NCI-H187 (cell line): ENCODE measurements at regions not wholly inside any gene's neighbourhood (a gene's known extent, or its start where the extent isn't known, plus 50 kb on each side); places are given as distances from the start of the nearest gene placed in this dataset.
"Not testable (repeated sequence)": the region's sequence is repeated elsewhere in the genome, so short reads cannot be mapped to it uniquely, and the experiment has no call there.

Experiments
- DNase-seq, 2 experiments: peaks; one replicate each; lab custom pipeline; 2025; lab: John Stamatoyannopoulos, UW

GRCh38 chr5:34447424-34447823 lies 208.7 kb upstream of the RAI14 start:
- no peak for DNase-seq

DNA sequence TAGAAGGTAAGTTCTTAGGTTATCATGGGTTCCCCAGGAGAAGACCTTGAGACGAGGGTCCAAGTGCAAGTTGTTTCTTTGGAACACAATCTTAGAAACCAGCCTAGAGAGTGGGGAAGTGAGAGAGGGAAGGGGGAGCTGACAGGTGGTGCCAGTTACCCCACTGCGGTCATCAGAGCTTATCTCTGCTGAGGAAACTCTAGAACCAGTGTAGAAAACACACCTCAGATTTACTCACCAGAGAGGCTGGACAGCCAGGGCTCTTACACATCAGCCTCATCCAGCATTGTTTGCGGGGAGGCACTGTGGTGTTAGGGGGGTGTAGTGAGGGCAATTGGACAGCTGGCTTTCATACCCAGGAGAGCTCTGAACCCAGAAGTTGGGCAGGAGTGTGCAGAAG lies 206.5 kb upstream of the RAI14 start:
- no peak for DNase-seq

GRCh38 chr5:34450338-34450737 lies 205.8 kb upstream of the RAI14 start:
- DNase-seq = no peak

GRCh38 chr5:34452170-34452828 lies 203.8 kb upstream of the RAI14 start:
- no peak for DNase-seq

GRCh38 chr5:34455098-34455497 lies 201.0 kb upstream of the RAI14 start:
- DNase-seq = no peak

DNA sequence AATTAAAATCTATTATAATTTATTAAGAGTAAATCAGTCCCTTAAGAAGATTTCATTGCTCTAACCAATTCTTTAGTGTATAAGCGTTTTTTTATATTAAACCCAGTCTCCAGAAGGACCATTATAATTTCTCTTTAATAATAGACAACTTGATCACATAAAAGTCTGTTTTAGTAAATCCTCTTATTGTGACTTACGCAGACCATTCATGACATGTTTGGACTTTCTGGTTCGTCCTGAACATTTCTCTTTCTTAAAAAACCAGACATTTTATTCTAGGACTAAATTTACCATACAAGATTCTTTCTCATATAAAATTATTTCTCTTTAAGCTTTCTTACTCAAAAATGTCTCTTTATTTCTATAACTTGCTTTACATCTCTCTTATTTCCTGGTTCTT lies 196.2 kb upstream of the RAI14 start:
- DNase-seq = no peak

DNA sequence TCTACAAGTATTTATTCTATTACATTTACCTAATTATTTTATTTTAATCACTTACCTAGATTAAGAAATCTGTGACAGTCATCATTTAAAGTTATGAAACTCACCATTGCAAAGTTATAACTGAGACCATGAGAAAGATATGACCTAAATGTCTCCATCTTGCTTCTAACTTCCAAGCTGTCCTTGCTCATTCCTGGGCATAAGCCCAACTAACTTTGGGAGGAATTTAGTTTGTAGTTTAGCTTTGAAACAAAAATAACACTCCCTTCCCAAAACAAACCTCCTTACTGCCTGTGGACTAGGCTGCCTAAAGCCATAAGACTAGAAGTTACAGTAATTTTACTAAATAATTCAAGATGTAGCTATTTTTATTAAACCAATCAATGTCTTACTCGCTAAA lies 195.6 kb upstream of the RAI14 start:
- no peak for DNase-seq

- no peak for DNase-seq
Measured at GRCh38 chr5:34464829-34465228, 191.3 kb upstream of the RAI14 start.

DNA sequence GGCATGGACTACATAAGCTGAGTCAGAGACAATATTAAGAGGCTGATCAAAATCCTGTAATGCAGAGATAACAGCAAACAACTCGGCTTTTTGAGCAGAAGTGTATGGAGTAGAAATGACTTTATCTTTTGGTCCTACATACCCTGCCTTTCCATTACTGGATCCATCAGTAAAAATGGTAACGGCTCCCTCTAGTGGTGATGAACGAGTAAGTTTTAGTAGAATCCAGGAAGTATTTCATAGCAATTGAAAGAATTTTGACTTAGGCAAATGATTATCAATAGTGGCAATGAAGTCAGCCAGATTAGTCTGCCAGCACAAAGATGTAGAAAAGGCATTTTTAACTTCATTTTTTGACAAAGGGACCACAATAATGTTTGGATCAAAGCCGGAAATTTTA lies 190.8 kb upstream of the RAI14 start:
- DNase-seq = peak in 1 of 2 experiments; percentile 40

- DNase-seq = not testable (repeated sequence)
Measured at GRCh38 chr5:34466519-34467388, 189.4 kb upstream of the RAI14 start.

GRCh38 chr5:34467436-34467835 lies 188.7 kb upstream of the RAI14 start:
- no peak for DNase-seq

DNA sequence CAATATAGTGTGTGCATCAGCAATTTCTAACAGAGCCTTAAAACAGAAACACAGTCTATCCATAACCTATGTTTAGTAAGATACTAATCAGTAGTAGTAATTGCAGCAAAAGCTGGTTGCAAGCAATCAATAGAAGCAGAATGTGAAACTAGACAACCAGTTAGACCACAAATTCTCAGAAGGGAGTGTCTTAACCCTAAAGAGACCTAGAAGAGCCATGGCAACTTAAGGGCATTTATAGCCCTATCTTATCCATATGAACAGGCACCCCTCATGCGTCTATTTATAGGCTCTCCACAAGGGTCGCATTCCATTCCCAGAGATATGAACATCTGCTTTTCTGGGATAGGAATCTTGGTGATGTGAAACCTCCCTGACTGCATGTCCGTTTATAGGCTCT lies 188.1 kb upstream of the RAI14 start:
- DNase-seq = not testable (repeated sequence)

DNA sequence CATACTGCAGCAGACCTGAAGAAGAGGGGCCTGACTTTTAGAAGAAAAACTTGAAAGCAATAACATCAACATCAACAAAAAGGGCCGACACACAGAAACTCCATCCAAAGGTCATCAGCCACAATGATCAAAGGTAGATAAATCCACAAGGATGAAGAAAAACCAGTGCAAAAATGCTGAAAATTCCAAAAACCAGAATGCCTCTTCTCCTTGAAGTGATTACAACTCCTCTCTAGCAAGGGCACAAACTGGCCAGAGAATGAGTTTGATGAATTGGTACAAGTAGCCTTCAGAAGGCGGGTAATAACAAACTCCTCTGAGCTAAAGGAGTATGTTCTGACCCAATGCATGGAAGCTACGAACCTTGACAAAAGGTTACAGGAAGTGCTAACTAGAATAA lies 186.2 kb upstream of the RAI14 start:
- DNase-seq = no peak

- peak in 1 of 2 experiments; percentile 34 for DNase-seq
Measured at GRCh38 chr5:34474573-34475021, 181.5 kb upstream of the RAI14 start.

DNA sequence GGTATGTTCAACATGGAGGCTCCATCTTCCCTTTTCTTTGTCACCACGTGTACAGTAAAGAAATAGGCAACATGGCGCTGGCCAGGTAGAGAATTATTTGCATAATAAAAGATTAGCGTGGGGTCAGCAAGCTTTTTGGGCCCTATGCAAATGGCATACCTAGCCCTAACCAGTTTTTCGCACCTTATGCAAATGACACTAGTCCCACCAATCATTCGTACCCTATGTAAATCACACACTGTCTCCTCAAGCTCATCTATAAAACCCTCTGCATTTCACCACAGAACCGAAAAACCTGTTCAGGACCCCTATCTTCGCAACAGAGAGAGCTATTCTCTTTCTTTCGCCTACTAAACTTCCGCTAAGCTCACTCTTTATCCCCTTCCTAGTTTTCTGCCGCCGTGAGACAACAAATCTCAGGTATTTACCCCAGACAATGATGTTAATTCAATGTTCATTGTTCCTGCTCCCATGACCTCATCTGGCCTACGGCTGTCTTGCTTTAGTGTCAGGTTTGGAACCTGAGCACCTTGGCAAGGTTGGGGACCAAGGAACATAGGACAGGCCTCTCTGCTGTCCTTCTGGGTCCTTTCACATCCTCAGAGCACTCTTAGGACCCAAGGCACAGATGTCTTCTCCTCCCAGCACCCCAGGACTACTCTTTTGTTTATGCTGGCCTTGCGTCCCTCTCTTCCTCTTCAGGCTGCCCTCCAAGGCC lies 180.7 kb upstream of the RAI14 start:
- DNase-seq = no peak

DNA sequence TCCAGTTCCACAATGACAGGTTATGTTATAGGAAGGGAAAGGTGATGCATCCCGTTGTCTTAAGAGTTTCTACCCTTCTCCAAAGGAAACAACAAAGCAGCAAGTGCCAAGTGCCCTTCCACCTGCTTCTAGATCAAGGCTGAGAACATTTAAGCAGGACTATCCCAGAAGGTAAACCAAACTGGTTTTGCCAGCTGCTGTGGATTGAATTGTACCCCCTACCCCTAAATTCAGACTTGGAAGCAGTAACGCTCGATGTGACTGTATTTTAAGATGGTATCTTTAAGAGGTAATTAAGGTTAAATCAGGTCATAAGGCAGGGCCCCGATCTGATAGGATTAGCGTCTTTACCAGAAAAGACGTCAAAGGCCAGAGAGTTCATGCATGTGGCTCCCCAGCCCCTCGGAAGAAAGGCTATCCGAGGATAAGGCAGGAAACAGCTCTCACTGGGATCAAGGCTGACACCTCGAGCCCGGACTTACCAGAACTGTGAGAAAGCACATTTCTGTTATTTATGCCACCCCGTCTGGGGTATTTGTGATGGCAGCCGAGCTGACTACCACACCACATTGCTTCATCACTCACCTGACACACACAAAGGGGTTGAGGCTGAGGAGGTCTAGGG lies 179.1 kb upstream of the RAI14 start:
- no peak for DNase-seq

- no peak for DNase-seq
Measured at GRCh38 chr5:34480810-34481528, 175.2 kb upstream of the RAI14 start.

DNA sequence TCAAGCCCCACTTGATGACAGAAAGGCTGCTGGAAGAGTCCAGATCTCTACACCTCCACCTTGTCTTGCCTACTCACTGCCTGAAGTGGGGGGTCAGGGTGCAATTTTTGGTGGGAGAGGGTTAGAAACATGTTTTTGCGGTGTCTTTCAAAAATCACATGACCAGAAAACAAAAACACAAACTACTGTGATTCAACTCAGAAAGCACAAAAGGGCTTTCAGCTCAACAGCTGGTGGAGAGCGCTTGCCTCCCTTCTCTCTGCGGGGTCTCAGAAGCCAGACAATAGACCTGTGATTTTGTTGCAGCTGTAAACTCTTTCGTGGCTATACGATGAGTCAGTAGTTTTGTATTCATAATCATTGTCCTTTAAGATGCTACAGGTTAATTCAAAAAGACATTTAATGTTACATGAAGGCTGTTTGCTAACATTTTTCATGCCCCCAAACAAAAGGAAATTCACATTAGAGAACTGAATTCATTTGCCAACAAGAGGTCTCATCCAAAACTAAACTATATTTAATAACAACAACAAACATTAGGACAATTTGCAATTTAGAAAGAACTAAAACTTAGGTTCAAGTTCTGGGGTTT lies 172.6 kb upstream of the RAI14 start:
- DNase-seq = no peak

DNA sequence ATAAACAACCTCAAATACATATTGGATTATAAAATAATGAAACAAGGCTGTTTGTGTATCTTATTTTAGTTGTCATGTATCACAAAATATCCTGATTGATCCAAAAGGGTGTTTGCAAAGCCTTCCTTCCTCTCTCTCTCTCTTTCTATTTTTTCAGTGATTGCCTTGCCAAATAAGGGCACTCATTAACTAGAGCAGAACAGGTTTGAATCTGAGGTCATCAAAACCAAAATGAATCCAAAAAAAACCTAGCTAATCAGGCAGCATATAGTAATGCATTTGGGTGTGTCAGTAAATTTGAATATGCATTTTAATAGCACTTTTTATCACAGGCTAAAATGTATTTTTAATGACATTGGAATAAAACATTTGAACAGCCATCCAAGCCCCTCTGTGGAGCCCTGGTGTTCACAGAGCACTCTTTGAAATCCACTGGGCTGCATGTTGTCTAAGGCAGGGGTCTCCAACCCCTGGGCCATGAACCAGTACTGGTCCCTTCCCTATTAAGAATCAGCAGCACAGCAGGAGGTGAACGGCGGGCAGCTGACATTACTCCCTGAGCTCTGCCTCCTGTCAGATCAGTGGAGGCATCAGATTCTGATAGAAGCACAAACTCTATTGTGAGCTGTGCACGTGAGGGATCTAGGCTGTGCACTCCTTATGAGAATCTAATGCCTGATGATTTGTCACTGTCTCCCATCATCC lies 171.8 kb upstream of the RAI14 start:
- DNase-seq = no peak

GRCh38 chr5:34485768-34486030 lies 170.4 kb upstream of the RAI14 start:
- no peak for DNase-seq
